8988T (cell line): ENCODE measurements at regions not wholly inside any gene's neighbourhood (a gene's known extent, or its start where the extent isn't known, plus 50 kb on each side); places are given as distances from the start of the nearest gene placed in this dataset.

ENCODE experiments used
- DNase-seq: peaks from one replicate; pipeline ENCODE4 v3.0.0; 2011

DNA sequence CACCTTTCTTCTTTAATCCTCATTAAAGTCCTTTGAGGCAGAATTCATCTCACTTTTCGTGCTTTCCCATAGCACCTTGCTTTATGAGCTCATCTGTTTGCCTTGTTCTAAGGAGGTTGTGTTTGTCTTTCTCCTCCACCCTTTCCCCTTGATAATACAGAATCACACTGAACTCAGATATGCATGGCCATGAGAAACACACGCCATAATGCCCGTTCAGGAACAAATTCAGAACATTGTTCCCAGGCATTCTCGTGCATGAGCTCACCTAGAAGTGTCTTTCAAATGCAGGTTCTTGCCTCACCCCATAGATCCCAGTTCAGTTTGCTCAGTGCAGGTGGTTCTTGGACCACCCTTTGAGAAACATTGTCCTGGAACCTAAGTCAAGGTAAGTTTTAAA lies 71.1 kb downstream of the TMEM114 start:
- DNase-seq, result no peak

GRCh38 chr16:8517280-8517679 lies 73.0 kb downstream of the TMEM114 start:
- DNase-seq, result no peak

GRCh38 chr16:8516471-8516870 lies 73.8 kb downstream of the TMEM114 start:
- no peak for DNase-seq

GRCh38 chr16:8512941-8513624 lies 77.2 kb downstream of the TMEM114 start:
- DNase-seq, result no peak

- DNase-seq, result no peak
Measured at GRCh38 chr16:8511464-8511863, 78.8 kb downstream of the TMEM114 start.

- no peak for DNase-seq
Measured at GRCh38 chr16:8510160-8510559, 80.2 kb downstream of the TMEM114 start.

GRCh38 chr16:8505327-8505991 lies 84.9 kb downstream of the TMEM114 start:
- DNase-seq, result no peak

GRCh38 chr16:8502446-8502845 lies 87.9 kb downstream of the TMEM114 start:
- no peak for DNase-seq

- no peak for DNase-seq
Measured at GRCh38 chr16:8500351-8500750, 90.0 kb downstream of the TMEM114 start.

- no peak for DNase-seq
Measured at GRCh38 chr16:8496364-8496763, 93.9 kb downstream of the TMEM114 start.

DNA sequence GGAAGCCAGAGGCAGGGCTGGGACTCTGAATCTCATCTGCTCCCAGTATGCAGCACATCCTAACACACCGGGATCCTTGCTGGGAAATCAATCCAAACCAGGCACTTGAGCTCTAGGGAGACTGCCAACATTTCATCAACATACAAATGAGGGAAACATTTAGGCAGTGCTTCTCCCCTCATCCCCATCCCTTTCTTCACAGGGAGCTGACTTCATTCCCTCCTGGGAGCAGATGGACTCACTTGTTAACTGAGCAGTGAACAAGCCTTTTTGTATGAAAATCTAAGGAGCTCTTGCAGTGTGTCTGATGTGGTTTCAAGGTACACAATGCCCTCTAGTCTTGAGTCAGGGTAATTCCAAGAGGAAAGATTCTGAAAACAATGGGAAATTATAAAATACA lies 96.3 kb downstream of the TMEM114 start:
- no peak for DNase-seq

- DNase-seq, result no peak
Measured at GRCh38 chr16:8492690-8493089, 97.6 kb downstream of the TMEM114 start.

GRCh38 chr16:8489580-8489979 lies 100.7 kb downstream of the TMEM114 start:
- DNase-seq, result no peak

DNA sequence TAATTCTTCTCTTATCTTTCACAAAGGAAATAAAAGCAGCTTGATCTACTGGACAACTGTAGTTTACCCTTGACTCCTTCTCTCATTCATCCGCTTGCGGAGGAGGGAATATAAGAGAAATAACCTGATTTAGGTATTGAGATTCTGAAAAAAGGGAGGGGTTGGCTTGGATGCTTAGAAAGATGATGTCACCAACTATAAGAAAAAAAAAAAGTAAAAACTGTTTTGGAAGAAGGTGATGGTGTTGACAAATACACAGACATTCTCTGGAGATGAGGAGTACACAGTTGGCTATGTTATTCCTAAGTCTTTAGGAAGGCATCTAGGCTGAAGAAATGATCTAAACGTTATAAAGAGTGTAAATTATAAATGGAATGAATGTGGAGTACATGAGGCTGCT lies 103.3 kb downstream of the TMEM114 start:
- DNase-seq, result no peak

DNA sequence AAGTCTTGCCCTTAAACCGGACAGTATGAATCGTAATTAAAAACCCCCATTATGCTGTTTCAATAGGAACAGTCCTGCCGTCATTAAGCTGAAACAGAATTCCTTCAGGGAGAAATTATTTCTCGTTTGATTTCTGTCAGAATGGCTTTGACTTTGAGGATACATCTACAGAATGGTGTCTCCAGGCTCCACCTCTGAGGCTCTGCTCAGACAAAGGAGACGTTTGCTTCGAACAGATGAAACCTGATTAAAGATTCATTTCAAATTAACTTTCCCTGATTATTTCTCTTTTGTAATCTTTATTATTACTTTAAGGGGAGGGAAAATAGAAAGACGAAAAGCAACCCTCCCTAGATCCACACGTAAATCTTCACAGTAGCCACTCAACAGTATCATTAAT lies 106.9 kb downstream of the TMEM114 start:
- DNase-seq, result no peak

DNA sequence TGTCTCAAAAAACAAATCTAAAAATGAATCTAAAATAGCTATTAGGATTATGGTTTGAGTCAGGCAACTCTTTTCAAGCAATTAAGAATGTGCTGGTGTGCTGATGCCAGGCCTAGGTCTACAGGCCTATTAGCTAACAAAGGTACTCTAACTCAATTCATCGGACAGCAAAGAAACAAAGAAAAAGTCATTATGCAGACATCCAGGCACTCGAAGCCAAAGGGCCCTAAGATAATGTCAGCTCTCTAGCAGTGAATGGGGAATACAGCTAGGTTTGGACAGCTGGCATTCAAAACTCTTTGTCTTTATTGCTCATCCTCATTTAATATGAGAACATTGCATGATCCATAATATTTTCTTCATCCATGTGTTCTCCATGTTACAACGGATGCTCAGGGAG lies 108.5 kb downstream of the TMEM114 start:
- no peak for DNase-seq

GRCh38 chr16:8476824-8477223 lies 113.5 kb downstream of the TMEM114 start:
- DNase-seq, result no peak

- no peak for DNase-seq
Measured at GRCh38 chr16:8474587-8474986, 115.7 kb downstream of the TMEM114 start.

GRCh38 chr16:8469102-8469778 lies 121.1 kb downstream of the TMEM114 start:
- DNase-seq, result no peak

DNA sequence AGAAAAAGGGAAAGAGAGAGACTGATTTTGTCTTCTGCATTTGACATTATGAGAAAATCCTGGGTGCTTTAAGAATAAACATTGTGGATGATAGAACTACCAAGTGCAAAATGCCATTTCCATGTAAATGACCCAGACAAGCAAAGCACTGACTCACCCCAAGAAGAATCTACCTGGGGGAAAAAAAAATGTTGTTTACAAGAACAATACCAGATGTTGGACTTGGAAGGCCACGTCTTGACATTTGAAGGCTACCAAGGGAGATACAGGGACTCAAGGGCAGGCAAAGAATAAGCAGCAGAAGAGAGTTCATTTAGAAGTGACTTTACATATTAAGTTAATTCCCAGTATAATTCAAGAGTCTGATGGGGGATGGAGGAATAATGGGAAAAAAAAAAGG lies 125.3 kb downstream of the TMEM114 start:
- no peak for DNase-seq

DNA sequence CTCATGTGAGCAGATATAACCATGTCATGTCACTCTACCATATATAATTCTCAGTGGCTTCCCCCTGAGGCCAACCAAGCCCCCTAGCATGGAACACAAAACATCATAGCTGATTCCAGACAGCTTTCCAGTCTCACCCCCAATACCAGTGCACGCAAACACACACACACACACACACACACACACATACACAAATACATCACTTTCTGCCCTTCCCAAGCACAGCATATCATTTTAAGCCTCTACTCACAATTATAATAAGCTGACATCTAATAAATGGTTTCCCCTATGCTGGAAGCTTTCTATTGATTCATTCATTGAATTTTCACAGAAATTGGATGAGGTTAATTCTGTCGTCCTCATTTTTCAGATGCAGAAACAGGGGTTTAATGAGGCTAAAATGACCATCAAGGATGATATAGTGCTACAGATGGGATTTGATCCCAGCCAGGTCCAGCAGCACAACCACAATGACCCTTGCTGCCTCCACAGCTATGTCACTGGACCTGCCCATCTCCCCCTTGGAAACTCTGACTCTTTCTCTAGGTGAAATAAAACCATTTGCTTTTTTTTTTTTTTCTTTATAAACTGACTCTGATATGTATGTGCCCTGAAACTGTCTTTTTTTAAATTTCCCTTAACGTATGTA lies 131.1 kb downstream of the TMEM114 start:
- no peak for DNase-seq

GRCh38 chr16:8458481-8459046 lies 131.7 kb downstream of the TMEM114 start:
- no peak for DNase-seq

- DNase-seq, result no peak
Measured at GRCh38 chr16:8453359-8453758, 137.0 kb downstream of the TMEM114 start.
